H1 (cell line): ENCODE measurements at regions not wholly inside any gene's neighbourhood (a gene's known extent, or its start where the extent isn't known, plus 50 kb on each side); places are given as distances from the start of the nearest gene placed in this dataset.

ENCODE experiments used
- CTCF ChIA-PET: fragments of 300-600 bp; sonication (Branson Sonifier 250); formaldehyde crosslinking; loops from one replicate; lab custom pipeline; 2021; ENCODE audit not compliant: partially characterized antibody; lab: Charles Lee
- POLR2A ChIA-PET: fragments of 300-600 bp; sonication (Branson Sonifier 250); formaldehyde crosslinking; loops from one replicate; lab custom pipeline; 2021; ENCODE audit warnings: inconsistent platforms; ENCODE audit not compliant: partially characterized antibody; lab: Charles Lee
- DNase-seq, 2 experiments: peaks; one replicate each; pipeline versions ENCODE4 v3.0.0 to v3.0.0-alpha.2; 2010 to 2022; ENCODE audit warnings: low spot score in 2 of 2, low read depth in 1 of 2, mixed read lengths in 1 of 2
- FAIRE-seq: peaks from 2 replicates; lab custom pipeline; 2011; peaks lifted over from hg19 to GRCh38; lab: Jason Lieb, UNC
- H2AFZ ChIP-seq: 2 replicates; pipeline ENCODE4 v1.8.1; 2012; ENCODE audit warnings: low read length, inconsistent platforms
- H2AK5ac ChIP-seq: 2 replicates; pipeline ENCODE4 v1.6.1; 2013; ENCODE audit warnings: low read depth, low read length
- H2BK120ac ChIP-seq: replicated peaks from 2 replicates; pipeline ENCODE3; 2013; ENCODE audit warnings: low read depth, low read length, inconsistent platforms
- H2BK12ac ChIP-seq: 2 replicates; pipeline ENCODE4 v1.6.1; 2013; ENCODE audit warnings: low read depth, low read length
- H2BK15ac ChIP-seq: 2 replicates; pipeline ENCODE4 v1.6.1; 2013; ENCODE audit warnings: low read length
- H2BK20ac ChIP-seq: 2 replicates; pipeline ENCODE4 v1.6.1; 2013; ENCODE audit warnings: low read length
- H2BK5ac ChIP-seq: 2 replicates; pipeline ENCODE4 v1.6.1; 2013; ENCODE audit warnings: low read depth, low read length
- H3K14ac ChIP-seq: 2 replicates; pipeline ENCODE4 v1.6.1; 2013; ENCODE audit warnings: inconsistent platforms; ENCODE audit not compliant: insufficient read length
- H3K18ac ChIP-seq: 2 replicates; pipeline ENCODE4 v1.6.1; 2013; ENCODE audit warnings: low read length; ENCODE audit errors: extremely low read depth
- H3K23ac ChIP-seq: 2 replicates; pipeline ENCODE4 v1.6.1; 2013; ENCODE audit warnings: inconsistent platforms; ENCODE audit not compliant: insufficient read length
- H3K23me2 ChIP-seq: 2 replicates; pipeline ENCODE4 v1.6.1; 2013; ENCODE audit warnings: low read depth, low read length
- H3K27ac ChIP-seq: 2 replicates; pipeline ENCODE4 v1.6.1; 2011; ENCODE audit warnings: low read depth, low read length, inconsistent platforms
- H3K27me3 ChIP-seq, 4 experiments: replicated peaks in 1 of 4; 1 replicate in 1 of 4; 2 replicates in 3 of 4; pipeline versions ENCODE4 v1.6.1 to v1.8.1; 2011 to 2013; ENCODE audit warnings: low read length in 3 of 4, mild to moderate bottlenecking in 3 of 4, inconsistent platforms in 2 of 4, mixed read lengths in 2 of 4, moderate library complexity in 1 of 4; ENCODE audit not compliant: control insufficient read depth in 3 of 4, insufficient read depth in 3 of 4; ENCODE audit errors: extremely low read depth in 1 of 4
- H3K36me3 ChIP-seq, 4 experiments: 2 replicates each; pipeline versions ENCODE4 v1.6.1 to v1.8.1; 2011 to 2013; ENCODE audit warnings: mild to moderate bottlenecking in 4 of 4, low read length in 3 of 4, moderate library complexity in 2 of 4, control low read depth in 1 of 4, inconsistent platforms in 1 of 4; ENCODE audit not compliant: insufficient read depth in 4 of 4, control insufficient read depth in 2 of 4
- H3K4ac ChIP-seq: replicated peaks from 2 replicates; pipeline ENCODE3; 2013; ENCODE audit warnings: low read length, low read depth, mixed read lengths, inconsistent platforms; ENCODE audit not compliant: insufficient read length
- H3K4me1 ChIP-seq, 4 experiments: replicated peaks in 1 of 4; 1 replicate in 1 of 4; 2 replicates in 3 of 4; pipeline versions ENCODE4 v1.6.1 to v1.8.1; 2011 to 2013; ENCODE audit warnings: low read length in 3 of 4, inconsistent platforms in 2 of 4, mixed read lengths in 1 of 4; ENCODE audit not compliant: insufficient read depth in 4 of 4, control insufficient read depth in 3 of 4
- H3K4me2 ChIP-seq, 2 experiments: 2 replicates each; pipeline versions ENCODE4 v1.6.1 to v1.8.1; 2011 to 2013; ENCODE audit warnings: low read depth in 2 of 2, low read length in 2 of 2, control low read depth in 1 of 2, inconsistent platforms in 1 of 2, mild to moderate bottlenecking in 1 of 2; ENCODE audit not compliant: insufficient read depth in 1 of 2
- H3K4me3 ChIP-seq, 4 experiments: fragments of 200-600, 300-600 bp in 1 of 4; sonication (generic), shearing (Covaris generic), sonication (Bioruptor Twin) in 1 of 4; 2 replicates each; pipeline versions ENCODE4 v1.5.1 to v1.8.1; 2011 to 2016; ENCODE audit warnings: low read length in 4 of 4, low read depth in 3 of 4, control low read depth in 2 of 4, inconsistent platforms in 2 of 4, mild to moderate bottlenecking in 2 of 4, mixed read lengths in 1 of 4, moderate library complexity in 1 of 4; ENCODE audit not compliant: insufficient read depth in 2 of 4; ENCODE audit errors: extremely low read depth in 1 of 4
- H3K56ac ChIP-seq: replicated peaks from 2 replicates; pipeline ENCODE3; 2013; ENCODE audit warnings: low read depth, mild to moderate bottlenecking, mixed read lengths, low read length, inconsistent platforms; ENCODE audit not compliant: insufficient read length
- H3K79me1 ChIP-seq: 2 replicates; pipeline ENCODE4 v1.6.1; 2013; ENCODE audit warnings: low read depth, low read length, control low read depth
- H3K79me2 ChIP-seq, 2 experiments: 2 replicates each; pipeline versions ENCODE4 v1.6.1 to v1.8.1; 2012 to 2013; ENCODE audit warnings: low read length in 2 of 2, mild to moderate bottlenecking in 2 of 2, inconsistent platforms in 1 of 2; ENCODE audit not compliant: insufficient read depth in 2 of 2, control insufficient read depth in 1 of 2
- H3K9ac ChIP-seq, 4 experiments: replicated peaks in 1 of 4; 1 replicate in 1 of 4; 2 replicates in 3 of 4; pipeline versions ENCODE4 v1.6.1 to v1.8.1; 2011 to 2013; ENCODE audit warnings: low read depth in 3 of 4, low read length in 3 of 4, control low read depth in 2 of 4, mild to moderate bottlenecking in 2 of 4, moderate library complexity in 2 of 4, inconsistent platforms in 1 of 4; ENCODE audit errors: extremely low read depth in 1 of 4
- H3K9me3 ChIP-seq, 2 experiments: 2 replicates each; pipeline versions ENCODE4 v1.6.1 to v1.8.1; 2012 to 2013; ENCODE audit warnings: mild to moderate bottlenecking in 2 of 2, moderate library complexity in 2 of 2, control low read depth in 1 of 2, inconsistent platforms in 1 of 2, low read depth in 1 of 2, low read length in 1 of 2, mixed read lengths in 1 of 2; ENCODE audit not compliant: insufficient read depth in 2 of 2
- H4K20me1 ChIP-seq, 2 experiments: replicated peaks in 1 of 2; 2 replicates each; pipeline versions ENCODE3 to v1.8.1; 2011 to 2013; ENCODE audit warnings: inconsistent platforms in 2 of 2, low read length in 2 of 2, mild to moderate bottlenecking in 1 of 2; ENCODE audit not compliant: insufficient read depth in 2 of 2, control insufficient read depth in 1 of 2
- H4K5ac ChIP-seq: 2 replicates; pipeline ENCODE4 v1.6.1; 2013; ENCODE audit warnings: low read length, low read depth, mixed read lengths, inconsistent platforms; ENCODE audit not compliant: insufficient read length
- H4K8ac ChIP-seq: 2 replicates; pipeline ENCODE4 v1.8.0; 2013; ENCODE audit warnings: mild to moderate bottlenecking, moderate library complexity, low read length, inconsistent platforms; ENCODE audit not compliant: insufficient read depth; ENCODE audit errors: extremely low read depth
- H4K91ac ChIP-seq: replicated peaks from 2 replicates; pipeline ENCODE3; 2013; ENCODE audit warnings: low read length, mixed read lengths, inconsistent platforms; ENCODE audit not compliant: insufficient read length
- HDAC6 ChIP-seq: IDR thresholded peaks from one replicate; pipeline ENCODE4 v1.7.1; 2012; ENCODE audit warnings: low read depth, mild to moderate bottlenecking, inconsistent platforms, low read length, moderate library complexity
- NRF1 ChIP-seq: IDR thresholded peaks from 2 replicates; pipeline ENCODE4 v1.6.1; 2011; ENCODE audit warnings: mild to moderate bottlenecking, low read depth, low read length, improper control_type of control experiment
- USF2 ChIP-seq: IDR thresholded peaks from 2 replicates; pipeline ENCODE4 v1.6.1; 2011; ENCODE audit warnings: low read length, improper control_type of control experiment
- WGBS, 2 experiments: shearing (Covaris generic) in 1 of 2; methylation state at CpG; one replicate each; pipeline versions ENCODE4 v1.1.6 to v1.1.7; 2013 to 2015; ENCODE audit warnings: low lambda C conversion rate in 2 of 2, mixed read lengths in 2 of 2, inconsistent platforms in 1 of 2, low coverage in 1 of 2, missing lambda C conversion rate in 1 of 2; ENCODE audit not compliant: insufficient replicate concordance in 2 of 2, insufficient coverage in 1 of 2, insufficient read length in 1 of 2; ENCODE audit errors: extremely low coverage in 1 of 2, missing lambda C conversion rate in 1 of 2; 5-methylcytosine and 5-hydroxymethylcytosine counted together

- H2BK12ac ChIP-seq: no peak overlapping the region
- H3K27ac ChIP-seq: no peak overlapping the region
- no peaks in the 10 kb centered on the region for H4K20me1 ChIP-seq
- no peak overlapping the region for H2BK15ac ChIP-seq
- H3K23ac ChIP-seq: no peak overlapping the region
- TF ChIP-seq USF2 (no peak), NRF1 (no peak), HDAC6 (no peak)
- H2BK120ac ChIP-seq: no peak overlapping the region
- FAIRE-seq: no peak
- no peak overlapping the region for H3K14ac ChIP-seq
- no peak overlapping the region for H3K4me3 ChIP-seq
- H2BK5ac ChIP-seq: no peak overlapping the region
- H3K36me3 ChIP-seq: no peaks in the 10 kb centered on the region
- no peak overlapping the region for H2AK5ac ChIP-seq
- H2BK20ac ChIP-seq: no peak overlapping the region
- H3K9ac ChIP-seq: no peak overlapping the region
- 81% methylated on average over 1 of the region's 1 CpG; no CpG with 5 or more reads in 1 of the 2 experiments for WGBS, 2 experiments
- no peak overlapping the region for H3K4ac ChIP-seq
- no peaks in the 10 kb centered on the region for H3K79me2 ChIP-seq
- DNase-seq: no peak
- H3K27me3 ChIP-seq: no peaks in the 10 kb centered on the region
- no peak overlapping the region for H4K5ac ChIP-seq
- H3K9me3 ChIP-seq: no peaks in the 10 kb centered on the region
- no peak overlapping the region for H2AFZ ChIP-seq
- no peak overlapping the region for H4K8ac ChIP-seq
- no peaks in the 10 kb centered on the region; a peak in 1 of 7 replicates for H3K4me1 ChIP-seq
- no peak overlapping the region for H3K4me2 ChIP-seq
- no peak overlapping the region for H3K56ac ChIP-seq
- H3K23me2 ChIP-seq: no peaks in the 10 kb centered on the region
- CTCF ChIA-PET: interaction anchor here (1.4 to 2.1 kb wide), 3 partner anchors 16 to 152 kb away, joined by 3 to 7 read pairs (median 5); no protein-coding TSS in a partner anchor
- POLR2A ChIA-PET: no interaction called here
- H3K18ac ChIP-seq: no peak overlapping the region
- no peak overlapping the region for H4K91ac ChIP-seq
- no peaks in the 10 kb centered on the region for H3K79me1 ChIP-seq
These were observed 519.6 kb downstream of the SOX6 start for GRCh38 chr11:15836795-15837194.
